Activated CD8-positive, alpha-beta T cell treated with anti-CD3 and anti-CD28 coated beads, Interleukin-2, amount 10 ng/mL, durations not matched to agents 7 days and 5 days (primary cell): ENCODE measurements at regions not wholly inside any gene's neighbourhood (a gene's known extent, or its start where the extent isn't known, plus 50 kb on each side); places are given as distances from the start of the nearest gene placed in this dataset.

Source experiments
- ATAC-seq: fragments of 150-1000 bp; cut with Tn5 transposase; one replicate; pipeline ENCODE4 v1.10.0; 2021; ENCODE audit warnings: moderate library complexity
- CTCF ChIA-PET: fragments of 350-600 bp; sonication (Branson Sonifier 250); formaldehyde crosslinking; loops from one replicate; lab custom pipeline; 2021; ENCODE audit warnings: antibody characterized with exemption; lab: Charles Lee
- POLR2A ChIA-PET: fragments of 350-600 bp; sonication (Branson Sonifier 250); formaldehyde crosslinking; loops from one replicate; lab custom pipeline; 2021; ENCODE audit warnings: antibody characterized with exemption; lab: Charles Lee
- DNase-seq: peaks from one replicate; pipeline ENCODE4 v3.0.0-alpha.2; 2020
- H3K27ac Mint-ChIP-seq: one replicate; pipeline ENCODE4 v1.8.0; 2021; ENCODE audit warnings: mild to moderate bottlenecking, mixed read lengths
- H3K27me3 Mint-ChIP-seq: one replicate; pipeline ENCODE4 v1.8.0; 2021; ENCODE audit warnings: low read depth, mixed read lengths
- H3K36me3 Mint-ChIP-seq: one replicate; pipeline ENCODE4 v1.8.0; 2021; ENCODE audit warnings: low read depth, mixed read lengths
- H3K4me1 Mint-ChIP-seq: one replicate; pipeline ENCODE4 v1.8.0; 2021; ENCODE audit warnings: low read depth, mixed read lengths
- H3K4me3 Mint-ChIP-seq: one replicate; pipeline ENCODE4 v1.8.0; 2021; ENCODE audit warnings: mild to moderate bottlenecking, mixed read lengths
- H3K9me3 Mint-ChIP-seq: one replicate; pipeline ENCODE4 v1.8.0; 2022; ENCODE audit warnings: mixed read lengths; ENCODE audit not compliant: insufficient read depth

GRCh38 chr4:160831165-160831922 is 1332.5 kb downstream of the FSTL5 start:
- POLR2A ChIA-PET: no interaction called here
- no peaks in the 10 kb centered on the region for H3K36me3 Mint-ChIP-seq
- H3K9me3 Mint-ChIP-seq: peaks cover 3% of the 10 kb centered on the region
- no peaks in the 10 kb centered on the region for H3K27me3 Mint-ChIP-seq
- H3K27ac Mint-ChIP-seq: no peak overlapping the region
- no peak overlapping the region for H3K4me3 Mint-ChIP-seq
- no peak for ATAC-seq
- no peak for DNase-seq
- no peaks in the 10 kb centered on the region for H3K4me1 Mint-ChIP-seq
- CTCF ChIA-PET: no interaction called here

GRCh38 chr4:160835789-160836188 is 1328.0 kb downstream of the FSTL5 start:
- Mint-ChIP-seq H3K27me3 (no peaks in the 10 kb centered on the region), H3K4me1 (no peaks in the 10 kb centered on the region), H3K36me3 (no peaks in the 10 kb centered on the region), H3K4me3 (no peak overlapping the region), H3K27ac (no peak overlapping the region), H3K9me3 (peaks cover under 1% of the 10 kb centered on the region)
- DNase-seq (no peak), ATAC-seq (no peak)
- CTCF ChIA-PET: no interaction called here
- POLR2A ChIA-PET: no interaction called here

- Mint-ChIP-seq H3K9me3 (peaks cover 5% of the 10 kb centered on the region), H3K36me3 (no peaks in the 10 kb centered on the region)
- CTCF ChIA-PET: no interaction called here
Measured at GRCh38 chr4:160836431-160836830, 1327.4 kb downstream of the FSTL5 start.

GRCh38 chr4:160846121-160846520 is 1317.7 kb downstream of the FSTL5 start:
- Mint-ChIP-seq H3K9me3 (peaks cover under 1% of the 10 kb centered on the region), H3K27me3 (no peaks in the 10 kb centered on the region), H3K27ac (no peak overlapping the region), H3K4me3 (no peak overlapping the region), H3K36me3 (no peaks in the 10 kb centered on the region), H3K4me1 (no peaks in the 10 kb centered on the region)
- ChIA-PET CTCF (no interaction called here), POLR2A (no interaction called here)
- ATAC-seq: no peak
- no peak for DNase-seq

More at GRCh38 chr4:160836431-160836830, 1327.4 kb downstream of the FSTL5 start:
- no peak for DNase-seq
- H3K4me3 Mint-ChIP-seq: no peak overlapping the region
- H3K4me1 Mint-ChIP-seq: no peaks in the 10 kb centered on the region
- H3K27ac Mint-ChIP-seq: no peak overlapping the region
- no peak for ATAC-seq
- no peaks in the 10 kb centered on the region for H3K27me3 Mint-ChIP-seq
- POLR2A ChIA-PET: no interaction called here

GRCh38 chr4:160847228-160847627 is 1316.6 kb downstream of the FSTL5 start:
- ATAC-seq (no peak), DNase-seq (no peak)
- Mint-ChIP-seq H3K4me3 (no peak overlapping the region), H3K36me3 (no peaks in the 10 kb centered on the region), H3K27ac (no peak overlapping the region), H3K27me3 (no peaks in the 10 kb centered on the region), H3K9me3 (no peaks in the 10 kb centered on the region), H3K4me1 (no peaks in the 10 kb centered on the region)
- POLR2A ChIA-PET: no interaction called here
- CTCF ChIA-PET: no interaction called here

GRCh38 chr4:160848489-160848888 is 1315.3 kb downstream of the FSTL5 start:
- DNase-seq (no peak), ATAC-seq (no peak)
- H3K36me3 Mint-ChIP-seq: no peaks in the 10 kb centered on the region
- ChIA-PET CTCF (no interaction called here), POLR2A (no interaction called here)
- no peaks in the 10 kb centered on the region for H3K27me3 Mint-ChIP-seq
- no peaks in the 10 kb centered on the region for H3K4me1 Mint-ChIP-seq
- H3K27ac Mint-ChIP-seq: no peak overlapping the region
- no peak overlapping the region for H3K4me3 Mint-ChIP-seq
- H3K9me3 Mint-ChIP-seq: peaks cover 5% of the 10 kb centered on the region

- Mint-ChIP-seq H3K4me3 (no peak overlapping the region), H3K36me3 (no peaks in the 10 kb centered on the region), H3K4me1 (no peaks in the 10 kb centered on the region), H3K9me3 (peaks cover 5% of the 10 kb centered on the region), H3K27me3 (no peaks in the 10 kb centered on the region), H3K27ac (no peak overlapping the region)
- POLR2A ChIA-PET: no interaction called here
- ATAC-seq (no peak), DNase-seq (no peak)
- CTCF ChIA-PET: no interaction called here
Measured at GRCh38 chr4:160848901-160849760, 1314.7 kb downstream of the FSTL5 start.

- Mint-ChIP-seq H3K4me3 (no peak overlapping the region), H3K4me1 (no peaks in the 10 kb centered on the region), H3K27ac (no peak overlapping the region), H3K9me3 (no peaks in the 10 kb centered on the region), H3K36me3 (no peaks in the 10 kb centered on the region), H3K27me3 (no peaks in the 10 kb centered on the region)
- CTCF ChIA-PET: no interaction called here
- DNase-seq: no peak
- POLR2A ChIA-PET: no interaction called here
- no peak for ATAC-seq
Measured at GRCh38 chr4:160864253-160864652, 1299.5 kb downstream of the FSTL5 start.

GRCh38 chr4:160869899-160870298 is 1293.9 kb downstream of the FSTL5 start:
- no peak for ATAC-seq
- ChIA-PET CTCF (no interaction called here), POLR2A (no interaction called here)
- H3K27ac Mint-ChIP-seq: no peak overlapping the region
- no peaks in the 10 kb centered on the region for H3K27me3 Mint-ChIP-seq
- no peak overlapping the region for H3K4me3 Mint-ChIP-seq
- DNase-seq: no peak
- no peaks in the 10 kb centered on the region for H3K36me3 Mint-ChIP-seq
- no peaks in the 10 kb centered on the region for H3K9me3 Mint-ChIP-seq
- H3K4me1 Mint-ChIP-seq: no peaks in the 10 kb centered on the region

- Mint-ChIP-seq H3K27ac (no peak overlapping the region), H3K27me3 (no peaks in the 10 kb centered on the region)
- CTCF ChIA-PET: no interaction called here
Measured at GRCh38 chr4:160872491-160872890, 1291.3 kb downstream of the FSTL5 start.

GRCh38 chr4:160877087-160877790 is 1286.6 kb downstream of the FSTL5 start:
- Mint-ChIP-seq H3K27ac (no peak overlapping the region), H3K27me3 (no peaks in the 10 kb centered on the region), H3K9me3 (peaks cover 10% of the 10 kb centered on the region), H3K4me1 (no peaks in the 10 kb centered on the region), H3K36me3 (no peaks in the 10 kb centered on the region), H3K4me3 (no peak overlapping the region)
- ATAC-seq (no peak), DNase-seq (no peak)
- POLR2A ChIA-PET: no interaction called here
- CTCF ChIA-PET: no interaction called here

More at GRCh38 chr4:160872491-160872890, 1291.3 kb downstream of the FSTL5 start:
- no peak for DNase-seq
- H3K4me1 Mint-ChIP-seq: no peaks in the 10 kb centered on the region
- no peak for ATAC-seq
- H3K9me3 Mint-ChIP-seq: peaks cover 9% of the 10 kb centered on the region
- POLR2A ChIA-PET: no interaction called here
- no peak overlapping the region for H3K4me3 Mint-ChIP-seq
- no peaks in the 10 kb centered on the region for H3K36me3 Mint-ChIP-seq

- Mint-ChIP-seq H3K9me3 (peaks cover 10% of the 10 kb centered on the region), H3K27ac (no peak overlapping the region), H3K4me3 (no peak overlapping the region), H3K36me3 (no peaks in the 10 kb centered on the region), H3K27me3 (no peaks in the 10 kb centered on the region), H3K4me1 (no peaks in the 10 kb centered on the region)
- POLR2A ChIA-PET: no interaction called here
- no peak for DNase-seq
- CTCF ChIA-PET: no interaction called here
- ATAC-seq: no peak
Measured at GRCh38 chr4:160880180-160880579, 1283.6 kb downstream of the FSTL5 start.
